ENCODE measurements at regions not wholly inside any gene's neighbourhood (a gene's known extent, or its start where the extent isn't known, plus 50 kb on each side); places are given as distances from the start of the nearest gene placed in this dataset.

DNA sequence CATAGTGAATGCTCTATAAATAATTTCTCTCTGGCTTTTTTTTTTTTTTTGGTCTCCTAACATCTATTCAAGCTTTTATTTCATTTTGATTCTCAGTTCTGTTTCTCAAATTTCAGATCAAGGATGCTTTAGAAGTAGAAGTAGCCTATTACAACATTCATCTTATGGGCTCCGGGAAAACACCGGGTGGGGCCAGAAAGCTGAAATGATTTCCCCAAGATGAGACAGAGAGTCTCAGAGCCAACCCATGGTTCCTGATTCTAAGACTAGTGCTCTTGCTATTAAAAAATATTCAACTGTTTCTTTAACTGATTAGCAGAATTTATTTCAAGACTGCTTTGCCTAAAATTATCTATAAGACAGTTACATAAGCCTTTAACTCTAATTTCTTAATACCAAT lies 147.2 kb upstream of the CCDC68 start:
- Histone ChIP-seq H3K4me1 (ENCODE audit: control insufficient read depth, insufficient read depth, low read length) (peaks cover 11% of the 10 kb centered on the region), H3K9me3 (ENCODE audit: control insufficient read depth, insufficient read depth, low read length) (no peaks in the 10 kb centered on the region), H3K27me3 (ENCODE audit: control insufficient read depth, insufficient read depth, low read length) (no peaks in the 10 kb centered on the region), H3K4me3 (ENCODE audit: low read depth, low read length) (no peak overlapping the region), H3K36me3 (ENCODE audit: control insufficient read depth, insufficient read depth, low read length) (no peaks in the 10 kb centered on the region), H3K27ac (ENCODE audit: low read depth, low read length) (no peak overlapping the region), H3K9ac (ENCODE audit: low read depth, low read length) (no peak overlapping the region)

DNA sequence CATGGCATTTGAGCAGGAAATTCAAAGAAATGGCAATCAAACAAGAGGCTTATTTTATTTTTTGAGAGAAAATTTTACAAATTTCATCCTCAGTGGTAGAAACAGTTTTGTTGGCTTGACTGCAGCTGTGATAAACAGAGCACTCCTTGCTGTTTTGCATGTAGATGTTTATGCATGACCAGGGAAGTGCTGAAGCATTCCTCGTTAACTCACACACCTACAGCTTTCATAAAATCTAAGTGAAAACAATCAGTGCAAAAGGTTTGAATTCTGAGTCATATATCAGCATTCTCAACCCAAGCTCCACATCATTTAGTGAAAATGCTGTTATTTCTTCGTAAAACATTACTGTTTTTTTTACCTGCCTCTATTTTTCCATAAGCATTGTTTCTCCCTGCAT lies 146.6 kb upstream of the CCDC68 start:
- no peaks in the 10 kb centered on the region for H3K36me3 ChIP-seq (ENCODE audit: control insufficient read depth, insufficient read depth, low read length)
- H3K27ac ChIP-seq (ENCODE audit: low read depth, low read length) = no peak overlapping the region
- H3K9me3 ChIP-seq (ENCODE audit: control insufficient read depth, insufficient read depth, low read length) = no peaks in the 10 kb centered on the region
- no peak overlapping the region for H3K9ac ChIP-seq (ENCODE audit: low read depth, low read length)
- H3K4me1 ChIP-seq (ENCODE audit: control insufficient read depth, insufficient read depth, low read length) = peaks cover 11% of the 10 kb centered on the region
- H3K27me3 ChIP-seq (ENCODE audit: control insufficient read depth, insufficient read depth, low read length) = no peaks in the 10 kb centered on the region
- H3K4me3 ChIP-seq (ENCODE audit: low read depth, low read length) = no peak overlapping the region

DNA sequence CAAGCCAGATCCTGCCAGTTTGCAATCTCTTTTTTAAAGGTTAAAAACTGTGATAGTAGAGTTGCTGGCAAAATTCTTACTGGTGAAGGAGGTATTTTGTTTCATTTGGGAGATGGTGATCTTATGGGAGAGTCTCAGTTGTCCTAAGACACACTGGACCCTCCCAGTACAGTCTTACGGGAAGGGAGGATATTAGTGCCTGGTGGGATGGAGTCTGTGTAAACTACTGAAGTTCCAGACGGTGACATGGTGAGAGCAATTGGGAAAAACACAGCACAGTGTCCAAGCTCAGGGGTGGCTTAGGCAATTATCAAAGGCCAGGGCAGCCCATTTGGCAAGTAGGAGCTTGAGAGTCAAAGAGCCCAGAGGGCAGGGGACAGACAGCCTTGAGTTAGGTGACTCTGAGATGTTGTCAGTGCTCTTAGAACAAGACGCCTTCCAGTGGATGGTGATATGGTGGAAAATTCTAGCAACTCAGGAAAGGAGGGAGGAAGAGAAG lies 143.7 kb upstream of the CCDC68 start:
- Histone ChIP-seq H3K9me3 (ENCODE audit: control insufficient read depth, insufficient read depth, low read length) (no peaks in the 10 kb centered on the region), H3K4me3 (ENCODE audit: low read depth, low read length) (no peak overlapping the region), H3K9ac (ENCODE audit: low read depth, low read length) (no peak overlapping the region), H3K27ac (ENCODE audit: low read depth, low read length) (no peak overlapping the region), H3K36me3 (ENCODE audit: control insufficient read depth, insufficient read depth, low read length) (no peaks in the 10 kb centered on the region), H3K27me3 (ENCODE audit: control insufficient read depth, insufficient read depth, low read length) (no peaks in the 10 kb centered on the region), H3K4me1 (ENCODE audit: control insufficient read depth, insufficient read depth, low read length) (no peaks in the 10 kb centered on the region)

DNA sequence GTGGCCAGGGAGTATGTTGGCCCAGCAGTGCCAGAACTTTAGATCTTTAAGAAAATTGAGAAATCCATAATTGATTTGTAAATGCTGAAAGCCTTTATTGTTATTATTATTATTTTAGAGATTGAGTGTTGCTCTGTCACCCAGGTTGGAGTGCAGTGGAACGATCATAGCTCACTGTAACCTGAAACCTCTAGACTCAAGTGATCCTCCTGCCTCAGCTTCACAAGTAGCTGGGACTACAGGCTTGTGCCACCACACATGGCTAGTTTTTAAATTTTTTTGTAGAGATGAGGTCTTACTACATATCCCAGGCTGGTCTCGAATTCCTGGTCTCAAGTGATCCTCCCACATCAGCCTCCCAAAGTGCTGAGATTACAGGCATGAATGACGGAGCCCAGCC lies 143.2 kb upstream of the CCDC68 start:
- Histone ChIP-seq H3K27ac (ENCODE audit: low read depth, low read length) (no peak overlapping the region), H3K9me3 (ENCODE audit: control insufficient read depth, insufficient read depth, low read length) (no peaks in the 10 kb centered on the region), H3K4me1 (ENCODE audit: control insufficient read depth, insufficient read depth, low read length) (no peaks in the 10 kb centered on the region), H3K9ac (ENCODE audit: low read depth, low read length) (no peak overlapping the region), H3K36me3 (ENCODE audit: control insufficient read depth, insufficient read depth, low read length) (no peaks in the 10 kb centered on the region), H3K4me3 (ENCODE audit: low read depth, low read length) (no peak overlapping the region), H3K27me3 (ENCODE audit: control insufficient read depth, insufficient read depth, low read length) (no peaks in the 10 kb centered on the region)

DNA sequence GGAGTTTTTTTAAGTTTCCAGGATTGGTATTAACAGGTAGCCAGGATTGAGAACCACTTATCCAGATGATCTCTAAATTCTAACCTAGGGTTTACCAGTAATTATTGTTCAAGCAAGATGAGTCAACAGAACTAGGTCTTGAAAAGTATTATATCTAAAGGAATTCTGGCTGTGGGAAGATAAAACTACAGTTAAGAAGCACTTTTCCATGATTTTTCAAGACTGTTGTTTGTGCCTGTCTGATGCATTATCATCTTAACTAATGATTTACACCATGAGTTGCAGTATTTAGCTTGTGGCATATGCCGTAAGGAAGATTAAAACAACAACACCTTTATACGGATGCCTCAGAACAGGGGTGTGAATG lies 142.2 kb upstream of the CCDC68 start:
- Histone ChIP-seq H3K9ac (ENCODE audit: low read depth, low read length) (no peak overlapping the region), H3K4me1 (ENCODE audit: control insufficient read depth, insufficient read depth, low read length) (no peaks in the 10 kb centered on the region), H3K4me3 (ENCODE audit: low read depth, low read length) (no peak overlapping the region), H3K27me3 (ENCODE audit: control insufficient read depth, insufficient read depth, low read length) (no peaks in the 10 kb centered on the region), H3K36me3 (ENCODE audit: control insufficient read depth, insufficient read depth, low read length) (no peaks in the 10 kb centered on the region), H3K9me3 (ENCODE audit: control insufficient read depth, insufficient read depth, low read length) (no peaks in the 10 kb centered on the region), H3K27ac (ENCODE audit: low read depth, low read length) (no peak overlapping the region)

DNA sequence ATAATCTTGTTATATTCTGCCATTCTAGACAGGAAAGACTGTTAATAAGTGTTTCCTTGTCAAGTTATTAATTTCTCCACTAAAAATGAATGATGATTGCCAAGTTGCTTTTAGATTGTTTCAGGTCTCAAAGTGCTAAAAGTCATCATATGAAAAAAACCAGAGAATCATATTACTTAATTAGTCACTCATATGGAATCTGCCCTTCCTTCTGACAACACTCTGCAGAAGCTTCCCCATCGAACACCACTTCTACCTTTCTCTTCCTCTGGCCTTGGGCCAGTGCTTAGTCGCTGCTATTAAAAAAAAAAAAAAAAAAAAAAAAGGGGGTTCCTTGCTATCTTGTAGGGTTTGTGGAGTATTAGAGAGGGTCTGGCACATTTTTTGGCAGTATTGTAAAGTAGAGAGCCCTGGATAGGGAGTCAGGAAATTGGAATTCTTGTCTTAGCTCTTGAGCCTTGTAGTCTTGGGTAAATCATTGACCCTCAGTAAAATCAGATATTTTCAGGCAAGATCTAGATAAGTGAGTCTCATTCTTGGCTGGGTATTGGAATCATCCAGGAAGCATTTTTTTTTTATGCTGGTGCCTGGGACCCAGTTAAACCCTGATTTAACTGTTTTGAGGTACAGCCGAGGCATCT lies 141.7 kb upstream of the CCDC68 start:
- Histone ChIP-seq H3K36me3 (ENCODE audit: control insufficient read depth, insufficient read depth, low read length) (no peaks in the 10 kb centered on the region), H3K9me3 (ENCODE audit: control insufficient read depth, insufficient read depth, low read length) (no peaks in the 10 kb centered on the region), H3K4me3 (ENCODE audit: low read depth, low read length) (no peak overlapping the region), H3K4me1 (ENCODE audit: control insufficient read depth, insufficient read depth, low read length) (no peaks in the 10 kb centered on the region), H3K9ac (ENCODE audit: low read depth, low read length) (no peak overlapping the region), H3K27me3 (ENCODE audit: control insufficient read depth, insufficient read depth, low read length) (no peaks in the 10 kb centered on the region), H3K27ac (ENCODE audit: low read depth, low read length) (no peak overlapping the region)

DNA sequence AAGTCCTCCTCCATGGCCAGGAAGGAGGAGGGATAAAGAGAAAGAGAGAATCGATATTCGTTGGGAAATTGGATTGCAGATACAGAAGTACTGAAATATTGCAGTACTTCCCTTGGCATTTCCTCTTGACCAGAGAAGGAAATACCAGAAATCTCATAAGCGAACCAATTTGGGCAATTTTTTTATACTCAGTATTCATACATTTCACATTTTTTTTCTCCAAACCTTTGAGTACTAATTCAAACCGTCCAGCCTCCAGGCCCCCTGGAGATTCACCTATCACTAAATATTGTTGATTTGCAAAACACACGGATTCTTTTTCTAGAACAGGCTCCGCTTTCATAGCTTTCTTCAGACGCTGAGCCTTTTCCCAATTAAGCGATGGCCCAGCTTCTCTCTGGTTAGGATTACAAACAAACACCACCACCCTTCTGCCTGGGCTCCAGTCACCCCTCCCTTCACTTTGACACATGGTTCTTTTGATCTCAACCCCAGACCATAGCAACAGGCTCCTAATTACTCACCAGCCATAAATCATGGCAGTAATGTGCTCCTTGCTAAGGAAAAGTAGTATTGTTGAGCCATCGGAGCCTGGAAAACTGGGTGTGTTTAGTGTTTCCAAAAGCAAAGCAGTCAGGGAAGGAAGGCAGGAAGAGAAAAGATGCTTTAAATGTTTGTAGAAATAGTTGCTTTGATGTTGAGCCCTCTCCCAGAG lies 138.4 kb upstream of the CCDC68 start:
- Histone ChIP-seq H3K4me3 (ENCODE audit: low read depth, low read length) (no peak overlapping the region), H3K4me1 (ENCODE audit: control insufficient read depth, insufficient read depth, low read length) (no peaks in the 10 kb centered on the region)

DNA sequence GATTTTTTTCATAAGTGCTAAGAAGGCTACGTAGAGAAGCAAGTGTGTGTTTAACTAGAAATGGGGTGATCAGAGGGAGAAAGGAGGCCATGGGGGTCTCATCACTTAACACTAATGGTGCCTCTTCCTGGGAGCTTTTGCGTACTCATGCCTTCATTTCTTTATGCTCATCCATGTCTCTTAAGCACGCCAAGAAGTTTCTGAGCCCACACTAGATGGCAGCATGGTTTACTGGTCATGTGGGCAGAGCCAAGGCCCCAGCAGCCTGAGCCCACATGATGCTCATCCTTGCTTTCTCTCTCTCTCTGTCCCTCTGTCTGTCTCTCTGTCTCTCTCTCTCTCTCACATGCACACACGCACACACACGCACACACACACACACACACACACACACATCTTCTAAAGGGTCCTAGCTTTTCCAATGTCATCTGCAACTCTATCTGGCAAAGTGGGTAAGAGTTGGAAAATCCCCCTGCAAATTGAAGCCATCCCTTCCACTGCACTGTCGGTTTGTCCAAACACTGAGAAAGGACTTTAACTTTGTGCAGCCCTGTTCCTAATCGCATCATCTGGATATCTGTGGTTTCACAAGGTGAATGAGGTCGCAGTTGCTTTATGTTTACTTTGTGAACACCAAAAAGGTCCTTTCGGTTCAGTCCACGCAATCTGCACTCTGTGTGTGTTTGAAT lies 137.1 kb upstream of the CCDC68 start:
- Histone ChIP-seq H3K4me3 (ENCODE audit: low read depth, low read length) (no peak overlapping the region), H3K9me3 (ENCODE audit: control insufficient read depth, insufficient read depth, low read length) (no peaks in the 10 kb centered on the region), H3K27me3 (ENCODE audit: control insufficient read depth, insufficient read depth, low read length) (no peaks in the 10 kb centered on the region), H3K4me1 (ENCODE audit: control insufficient read depth, insufficient read depth, low read length) (no peaks in the 10 kb centered on the region), H3K27ac (ENCODE audit: low read depth, low read length) (no peak overlapping the region), H3K9ac (ENCODE audit: low read depth, low read length) (no peak overlapping the region), H3K36me3 (ENCODE audit: control insufficient read depth, insufficient read depth, low read length) (no peaks in the 10 kb centered on the region)

More for the DNA sequence above, 138.4 kb upstream of the CCDC68 start:
- Histone ChIP-seq H3K9me3 (ENCODE audit: control insufficient read depth, insufficient read depth, low read length) (no peaks in the 10 kb centered on the region), H3K9ac (ENCODE audit: low read depth, low read length) (no peak overlapping the region), H3K27me3 (ENCODE audit: control insufficient read depth, insufficient read depth, low read length) (no peaks in the 10 kb centered on the region), H3K27ac (ENCODE audit: low read depth, low read length) (no peak overlapping the region), H3K36me3 (ENCODE audit: control insufficient read depth, insufficient read depth, low read length) (no peaks in the 10 kb centered on the region)

DNA sequence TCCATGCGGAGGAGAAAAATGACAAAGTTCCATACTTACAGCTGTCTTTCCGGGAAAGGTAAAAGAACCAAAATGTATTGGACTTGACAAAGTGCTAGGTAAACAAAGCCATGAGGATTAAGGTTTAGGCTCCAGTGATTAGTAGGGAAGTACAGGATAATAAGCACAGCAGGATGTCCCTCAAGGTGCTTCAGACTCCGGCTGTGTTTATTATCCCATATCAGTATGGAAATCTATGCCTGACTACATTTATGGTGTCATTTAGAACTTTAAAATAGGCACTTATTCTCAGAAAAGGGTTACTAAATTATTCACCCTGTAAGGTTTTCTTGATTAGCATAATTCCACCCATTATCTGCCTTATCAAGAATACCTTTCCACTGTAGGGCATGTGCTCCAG lies 136.3 kb upstream of the CCDC68 start:
- no peaks in the 10 kb centered on the region for H3K36me3 ChIP-seq (ENCODE audit: control insufficient read depth, insufficient read depth, low read length)
- H3K4me3 ChIP-seq (ENCODE audit: low read depth, low read length) = no peak overlapping the region
- H3K9ac ChIP-seq (ENCODE audit: low read depth, low read length) = no peak overlapping the region
- H3K27me3 ChIP-seq (ENCODE audit: control insufficient read depth, insufficient read depth, low read length) = no peaks in the 10 kb centered on the region
- H3K9me3 ChIP-seq (ENCODE audit: control insufficient read depth, insufficient read depth, low read length) = no peaks in the 10 kb centered on the region
- H3K4me1 ChIP-seq (ENCODE audit: control insufficient read depth, insufficient read depth, low read length) = no peaks in the 10 kb centered on the region
- H3K27ac ChIP-seq (ENCODE audit: low read depth, low read length) = no peak overlapping the region

DNA sequence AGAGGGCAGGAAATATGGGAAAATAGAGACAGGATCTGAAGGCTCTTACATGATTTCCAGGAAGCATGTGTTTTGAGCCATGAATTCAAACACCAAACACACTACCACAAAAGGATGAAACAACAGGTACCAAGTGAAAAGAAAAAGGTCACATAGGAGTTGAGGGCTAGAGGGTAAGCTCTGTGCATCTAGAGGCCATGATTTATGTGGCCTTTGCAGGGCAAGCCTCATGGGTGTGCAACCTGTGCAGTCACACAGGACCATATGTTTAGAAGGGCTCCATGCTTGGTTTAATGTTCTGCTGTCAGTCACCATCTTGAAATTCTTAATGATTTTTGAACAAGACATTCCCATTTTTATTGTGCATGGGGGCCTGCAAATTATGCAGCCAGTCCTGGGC lies 134.5 kb upstream of the CCDC68 start:
- no peaks in the 10 kb centered on the region for H3K27me3 ChIP-seq (ENCODE audit: control insufficient read depth, insufficient read depth, low read length)
- no peak overlapping the region for H3K9ac ChIP-seq (ENCODE audit: low read depth, low read length)
- H3K9me3 ChIP-seq (ENCODE audit: control insufficient read depth, insufficient read depth, low read length) = no peaks in the 10 kb centered on the region
- no peaks in the 10 kb centered on the region for H3K36me3 ChIP-seq (ENCODE audit: control insufficient read depth, insufficient read depth, low read length)
- no peaks in the 10 kb centered on the region for H3K4me1 ChIP-seq (ENCODE audit: control insufficient read depth, insufficient read depth, low read length)
- H3K27ac ChIP-seq (ENCODE audit: low read depth, low read length) = no peak overlapping the region
- no peak overlapping the region for H3K4me3 ChIP-seq (ENCODE audit: low read depth, low read length)

DNA sequence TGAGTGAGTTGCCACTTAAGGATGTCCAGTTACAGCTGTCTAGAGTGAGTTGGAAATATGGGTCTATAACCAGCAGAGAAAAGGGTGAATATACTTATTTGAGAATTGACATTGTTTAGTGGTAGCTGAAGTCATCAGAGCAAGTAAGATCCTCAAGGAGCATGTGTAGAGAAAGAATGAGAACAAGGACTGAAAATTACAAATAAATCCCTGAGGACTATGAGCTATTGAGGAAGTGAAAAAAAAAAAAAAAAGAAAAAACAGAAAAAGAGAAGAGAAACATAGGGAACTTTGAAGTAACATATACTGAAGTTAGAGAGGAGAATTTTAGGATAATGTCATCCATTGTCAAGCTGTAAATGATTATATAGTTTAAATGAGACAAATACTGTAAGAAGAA lies 134.0 kb upstream of the CCDC68 start:
- no peaks in the 10 kb centered on the region for H3K36me3 ChIP-seq (ENCODE audit: control insufficient read depth, insufficient read depth, low read length)
- H3K4me3 ChIP-seq (ENCODE audit: low read depth, low read length) = no peak overlapping the region
- no peak overlapping the region for H3K27ac ChIP-seq (ENCODE audit: low read depth, low read length)
- H3K9me3 ChIP-seq (ENCODE audit: control insufficient read depth, insufficient read depth, low read length) = no peaks in the 10 kb centered on the region
- H3K4me1 ChIP-seq (ENCODE audit: control insufficient read depth, insufficient read depth, low read length) = no peaks in the 10 kb centered on the region
- no peak overlapping the region for H3K9ac ChIP-seq (ENCODE audit: low read depth, low read length)
- no peaks in the 10 kb centered on the region for H3K27me3 ChIP-seq (ENCODE audit: control insufficient read depth, insufficient read depth, low read length)
